ENCODE measurements at regions not wholly inside any gene's neighbourhood (a gene's known extent, or its start where the extent isn't known, plus 50 kb on each side); places are given as distances from the start of the nearest gene placed in this dataset.
"Not testable (repeated sequence)": the region's sequence is repeated elsewhere in the genome, so short reads cannot be mapped to it uniquely, and the experiment has no call there.

- not testable (repeated sequence) for ATAC-seq; DNase-seq (ENCODE audit: low spot score in 2 of 2); H3K27ac Mint-ChIP-seq; H3K36me3 Mint-ChIP-seq
- H3K9me3 Mint-ChIP-seq, result peaks cover 0 to 16% of the 10 kb centered on the region in 2 donors
These were observed 1057.6 kb downstream of the REEP3 start for GRCh38 chr10:64578757-64579156.

GRCh38 chr10:64586934-64587503, 1065.8 kb downstream of the REEP3 start:
- Mint-ChIP-seq H3K27ac (no peak overlapping the region), H3K9me3 (peaks cover 18 to 28% of the 10 kb centered on the region in 2 donors), H3K36me3 (peaks cover 0 to 5% of the 10 kb centered on the region in 2 donors)
- DNase-seq (ENCODE audit: low spot score in 2 of 2) (no peak), ATAC-seq (no peak)

- H3K36me3 Mint-ChIP-seq, result no peaks in the 10 kb centered on the region
- peaks cover 3 to 10% of the 10 kb centered on the region in 2 donors for H3K9me3 Mint-ChIP-seq
- ATAC-seq (no peak), DNase-seq (ENCODE audit: low spot score in 2 of 2) (no peak)
- H3K27ac Mint-ChIP-seq, result no peak overlapping the region
These were observed 1072.9 kb downstream of the REEP3 start for GRCh38 chr10:64594072-64594471.

- no peak for ATAC-seq
- no peak for DNase-seq (ENCODE audit: low spot score in 2 of 2)
- peaks cover 3 to 9% of the 10 kb centered on the region in 2 donors for H3K9me3 Mint-ChIP-seq
- no peak overlapping the region for H3K27ac Mint-ChIP-seq
- no peaks in the 10 kb centered on the region for H3K36me3 Mint-ChIP-seq
These were observed 1077.4 kb downstream of the REEP3 start for GRCh38 chr10:64598600-64598999.

GRCh38 chr10:64601298-64601697, 1080.1 kb downstream of the REEP3 start:
- no peaks in the 10 kb centered on the region for H3K36me3 Mint-ChIP-seq
- no peak overlapping the region for H3K27ac Mint-ChIP-seq
- H3K9me3 Mint-ChIP-seq, result peaks cover 3 to 9% of the 10 kb centered on the region in 2 donors
- no peak for ATAC-seq
- no peak for DNase-seq (ENCODE audit: low spot score in 2 of 2)

- H3K36me3 Mint-ChIP-seq, result no peaks in the 10 kb centered on the region
These were observed 1095.9 kb downstream of the REEP3 start for GRCh38 chr10:64617085-64617484.

GRCh38 chr10:64619102-64619501, 1097.9 kb downstream of the REEP3 start:
- Mint-ChIP-seq H3K27ac (no peak overlapping the region), H3K36me3 (no peaks in the 10 kb centered on the region), H3K9me3 (peaks cover 3 to 5% of the 10 kb centered on the region in 2 donors)
- ATAC-seq (no peak), DNase-seq (ENCODE audit: low spot score in 2 of 2) (no peak)

More at GRCh38 chr10:64617085-64617484, 1095.9 kb downstream of the REEP3 start:
- H3K27ac Mint-ChIP-seq, result no peak overlapping the region
- DNase-seq (ENCODE audit: low spot score in 2 of 2), result no peak
- no peak for ATAC-seq
- peaks cover 3 to 5% of the 10 kb centered on the region in 2 donors for H3K9me3 Mint-ChIP-seq

GRCh38 chr10:64626924-64627323, 1105.7 kb downstream of the REEP3 start:
- H3K9me3 Mint-ChIP-seq, result peaks cover 13 to 14% of the 10 kb centered on the region in 2 donors
- DNase-seq (ENCODE audit: low spot score in 2 of 2), result no peak
- peaks cover 0 to 5% of the 10 kb centered on the region in 2 donors for H3K36me3 Mint-ChIP-seq
- ATAC-seq, result no peak
- no peak overlapping the region for H3K27ac Mint-ChIP-seq

- ATAC-seq (no peak), DNase-seq (ENCODE audit: low spot score in 2 of 2) (no peak)
- no peak overlapping the region for H3K27ac Mint-ChIP-seq
- H3K36me3 Mint-ChIP-seq, result peaks cover 0 to 5% of the 10 kb centered on the region in 2 donors
- H3K9me3 Mint-ChIP-seq, result peaks cover 13 to 14% of the 10 kb centered on the region in 2 donors
These were observed 1109.3 kb downstream of the REEP3 start for GRCh38 chr10:64630534-64630933.

GRCh38 chr10:64635906-64636305, 1114.7 kb downstream of the REEP3 start:
- no peaks in the 10 kb centered on the region for H3K9me3 Mint-ChIP-seq
- no peak overlapping the region for H3K27ac Mint-ChIP-seq
- DNase-seq (ENCODE audit: low spot score in 2 of 2) (no peak), ATAC-seq (no peak)
- H3K36me3 Mint-ChIP-seq, result no peaks in the 10 kb centered on the region

- DNase-seq (ENCODE audit: low spot score in 2 of 2) (no peak), ATAC-seq (no peak)
- Mint-ChIP-seq H3K27ac (no peak overlapping the region), H3K36me3 (no peaks in the 10 kb centered on the region), H3K9me3 (no peaks in the 10 kb centered on the region)
These were observed 1115.3 kb downstream of the REEP3 start for GRCh38 chr10:64636461-64636860.

- no peak for DNase-seq (ENCODE audit: low spot score in 2 of 2)
- H3K9me3 Mint-ChIP-seq, result peaks cover 6% of the 10 kb centered on the region in 2 donors
- H3K27ac Mint-ChIP-seq, result no peak overlapping the region
- ATAC-seq, result no peak
- no peaks in the 10 kb centered on the region for H3K36me3 Mint-ChIP-seq
These were observed 1116.7 kb downstream of the REEP3 start for GRCh38 chr10:64637939-64638338.

GRCh38 chr10:64648915-64649314, 1127.7 kb downstream of the REEP3 start:
- no peak for ATAC-seq
- H3K27ac Mint-ChIP-seq, result no peak overlapping the region
- peaks cover 4 to 7% of the 10 kb centered on the region in 2 donors for H3K9me3 Mint-ChIP-seq
- no peaks in the 10 kb centered on the region for H3K36me3 Mint-ChIP-seq
- no peak for DNase-seq (ENCODE audit: low spot score in 2 of 2)

GRCh38 chr10:64658528-64658927, 1137.3 kb downstream of the REEP3 start:
- no peak for ATAC-seq
- no peak for DNase-seq (ENCODE audit: low spot score in 2 of 2)
- no peak overlapping the region for H3K27ac Mint-ChIP-seq
- H3K9me3 Mint-ChIP-seq, result peaks cover 12% of the 10 kb centered on the region in 2 donors
- no peaks in the 10 kb centered on the region for H3K36me3 Mint-ChIP-seq

- H3K27ac Mint-ChIP-seq, result no peak overlapping the region
These were observed 1138.1 kb downstream of the REEP3 start for GRCh38 chr10:64659311-64659710.

GRCh38 chr10:64682043-64682442, 1160.8 kb downstream of the REEP3 start:
- DNase-seq (ENCODE audit: low spot score in 2 of 2) (no peak), ATAC-seq (no peak)
- H3K27ac Mint-ChIP-seq, result no peak overlapping the region
- H3K9me3 Mint-ChIP-seq, result peaks cover 15 to 21% of the 10 kb centered on the region in 2 donors
- no peaks in the 10 kb centered on the region for H3K36me3 Mint-ChIP-seq

More at GRCh38 chr10:64659311-64659710, 1138.1 kb downstream of the REEP3 start:
- Mint-ChIP-seq H3K9me3 (peaks cover 12 to 13% of the 10 kb centered on the region in 2 donors), H3K36me3 (no peaks in the 10 kb centered on the region)
- DNase-seq (ENCODE audit: low spot score in 2 of 2) (no peak), ATAC-seq (no peak)

GRCh38 chr10:64690194-64690593, 1169.0 kb downstream of the REEP3 start:
- ATAC-seq, result no peak
- Mint-ChIP-seq H3K9me3 (peaks cover 0 to 5% of the 10 kb centered on the region in 2 donors), H3K36me3 (no peaks in the 10 kb centered on the region)

GRCh38 chr10:64699244-64699643, 1178.0 kb downstream of the REEP3 start:
- Mint-ChIP-seq H3K9me3 (peaks cover 4 to 13% of the 10 kb centered on the region in 2 donors), H3K27ac (no peak overlapping the region), H3K36me3 (no peaks in the 10 kb centered on the region)
- ATAC-seq (no peak), DNase-seq (ENCODE audit: low spot score in 2 of 2) (no peak)

More at GRCh38 chr10:64690194-64690593, 1169.0 kb downstream of the REEP3 start:
- DNase-seq (ENCODE audit: low spot score in 2 of 2), result no peak
- H3K27ac Mint-ChIP-seq, result no peak overlapping the region
